Gastroesophageal sphincter (tissue), 3 donors: ENCODE measurements at regions not wholly inside any gene's neighbourhood (a gene's known extent, or its start where the extent isn't known, plus 50 kb on each side); places are given as distances from the start of the nearest gene placed in this dataset.

ENCODE experiments used
- CTCF ChIP-seq, 4 experiments: fragments of 200-600 bp in 2 of 4; fragments of 450-650 bp in 2 of 4; sonication (generic) in 1 of 4; IDR thresholded peaks; one replicate each; pipeline ENCODE4 v1.5.1; 2017 to 2019; ENCODE audit warnings: antibody characterized with exemption in 4 of 4, mild to moderate bottlenecking in 2 of 4, moderate library complexity in 2 of 4
- POLR2A ChIP-seq, 2 donors: fragments of 450-650 bp; IDR thresholded peaks; one replicate each; pipeline ENCODE4 v1.6.1; 2017; ENCODE audit warnings: antibody characterized with exemption in 2 of 2, mild to moderate bottlenecking in 2 of 2, moderate library complexity in 1 of 2

GRCh38 chr4:124066595-124066994, 645.9 kb downstream of the ANKRD50 start:
- TF ChIP-seq CTCF (IDR thresholded peaks at IDR 0.05) (no peak), POLR2A (IDR thresholded peaks at IDR 0.05) (no peak)
